ENCODE measurements at regions not wholly inside any gene's neighbourhood (a gene's known extent, or its start where the extent isn't known, plus 50 kb on each side); places are given as distances from the start of the nearest gene placed in this dataset.

DNA sequence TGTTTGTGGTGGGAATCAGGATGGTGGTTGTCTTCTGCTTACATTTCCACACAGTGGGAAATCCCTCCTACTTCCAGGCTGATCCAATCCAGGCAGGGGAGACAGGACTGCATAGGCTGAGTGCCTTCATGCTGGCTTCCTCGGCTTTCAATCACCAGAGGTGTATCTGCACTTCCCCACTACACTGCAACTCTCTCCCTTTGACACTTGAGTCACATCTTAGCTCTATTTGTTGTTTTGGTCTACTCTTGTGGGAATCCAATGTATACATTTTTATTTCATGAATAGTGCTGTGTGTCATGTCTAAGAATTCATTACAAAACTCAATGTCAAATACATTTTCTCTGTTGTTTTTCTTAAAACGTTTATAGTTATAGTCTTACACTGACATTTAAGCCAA lies 735.6 kb downstream of the XPNPEP1 start:
- H3K4me1 Mint-ChIP-seq, result no peaks in the 10 kb centered on the region
- Histone ChIP-seq H2BK15ac (ENCODE audit: low read depth, low read length) (no peak overlapping the region), H3K79me1 (ENCODE audit: insufficient read depth, low read depth, low read length, poor library complexity, severe bottlenecking) (no peaks in the 10 kb centered on the region), H2AK5ac (ENCODE audit: insufficient read length, low read length) (no peak overlapping the region), H2BK120ac (ENCODE audit: low read depth, low read length, poor library complexity, severe bottlenecking) (no peak overlapping the region), H3K4me1 (ENCODE audit: insufficient read depth, low read length) (no peaks in the 10 kb centered on the region), H2AFZ (ENCODE audit: low read length) (no peak overlapping the region), H3K4me2 (ENCODE audit: insufficient read depth, insufficient read length, low read length) (no peak overlapping the region), H3K9ac (ENCODE audit: extremely low read depth, insufficient read length, low read length) (no peak overlapping the region), H3K9me3 (ENCODE audit: control insufficient read depth, low read depth, low read length) (no peaks in the 10 kb centered on the region), H3K23me2 (ENCODE audit: insufficient read length, low read depth, low read length, poor library complexity, severe bottlenecking) (no peaks in the 10 kb centered on the region), H2BK5ac (ENCODE audit: insufficient read length, low read length) (no peak overlapping the region), H2BK20ac (ENCODE audit: low read depth, low read length, poor library complexity, severe bottlenecking) (no peak overlapping the region), H3K14ac (ENCODE audit: insufficient read depth, low read length) (no peak overlapping the region), H3K27me3 (ENCODE audit: insufficient read depth, low read length) (no peaks in the 10 kb centered on the region), H3K27ac (ENCODE audit: insufficient read length, low read depth, low read length) (no peak overlapping the region), H4K91ac (ENCODE audit: insufficient read length, low read depth, low read length) (no peak overlapping the region), H3K18ac (ENCODE audit: insufficient read length, low read depth, low read length) (no peak overlapping the region), H3K23ac (ENCODE audit: insufficient read length, low read depth, low read length) (no peak overlapping the region), H3K79me2 (ENCODE audit: insufficient read depth, low read length) (no peaks in the 10 kb centered on the region), H4K5ac (ENCODE audit: insufficient read length, low read depth, low read length) (no peak overlapping the region), H3T11ph (ENCODE audit: low read length) (no peak overlapping the region), H3K4ac (ENCODE audit: low read depth, low read length) (no peak overlapping the region), H4K20me1 (ENCODE audit: control insufficient read depth, insufficient read depth, insufficient read length) (no peaks in the 10 kb centered on the region), H2BK12ac (ENCODE audit: insufficient read length, low read depth, low read length) (no peak overlapping the region), H3K56ac (ENCODE audit: insufficient read length, low read depth, low read length) (no peak overlapping the region), H4K8ac (replicated peaks; ENCODE audit: insufficient read length, low read depth, low read length) (no peak overlapping the region)
- DNase-seq, result no peak
- H3K9me3 Mint-ChIP-seq, result peaks cover 33 to 37% of the 10 kb centered on the region in 2 experiments
- no CpG with 5 or more reads among the region's 2 CpGs for WGBS (ENCODE audit: extremely low coverage, insufficient read length, low lambda C conversion rate)
- no peak overlapping the region; a peak in 1 of 7 replicates for H3K27ac Mint-ChIP-seq
- H3K27me3 Mint-ChIP-seq (ENCODE audit: low read depth), result no peaks in the 10 kb centered on the region; the same call in 1 of the 2 replicates
- no peak overlapping the region for H3K4me3 Mint-ChIP-seq
- peaks cover 0 to 24% (median 0%) of the 10 kb centered on the region in 3 experiments; a peak in 3 of 7 replicates for H3K36me3 Mint-ChIP-seq (ENCODE audit: insufficient read depth in 1 of 3, low read depth in 3 of 3)
- TF ChIP-seq, protein P1, sequence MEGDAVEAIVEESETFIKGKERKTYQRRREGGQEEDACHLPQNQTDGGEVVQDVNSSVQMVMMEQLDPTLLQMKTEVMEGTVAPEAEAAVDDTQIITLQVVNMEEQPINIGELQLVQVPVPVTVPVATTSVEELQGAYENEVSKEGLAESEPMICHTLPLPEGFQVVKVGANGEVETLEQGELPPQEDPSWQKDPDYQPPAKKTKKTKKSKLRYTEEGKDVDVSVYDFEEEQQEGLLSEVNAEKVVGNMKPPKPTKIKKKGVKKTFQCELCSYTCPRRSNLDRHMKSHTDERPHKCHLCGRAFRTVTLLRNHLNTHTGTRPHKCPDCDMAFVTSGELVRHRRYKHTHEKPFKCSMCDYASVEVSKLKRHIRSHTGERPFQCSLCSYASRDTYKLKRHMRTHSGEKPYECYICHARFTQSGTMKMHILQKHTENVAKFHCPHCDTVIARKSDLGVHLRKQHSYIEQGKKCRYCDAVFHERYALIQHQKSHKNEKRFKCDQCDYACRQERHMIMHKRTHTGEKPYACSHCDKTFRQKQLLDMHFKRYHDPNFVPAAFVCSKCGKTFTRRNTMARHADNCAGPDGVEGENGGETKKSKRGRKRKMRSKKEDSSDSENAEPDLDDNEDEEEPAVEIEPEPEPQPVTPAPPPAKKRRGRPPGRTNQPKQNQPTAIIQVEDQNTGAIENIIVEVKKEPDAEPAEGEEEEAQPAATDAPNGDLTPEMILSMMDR (conservative IDR thresholded peaks at IDR 0.05), result no peak

Measured in H9 (cell line).